HT-29 (cell line): ENCODE measurements at regions not wholly inside any gene's neighbourhood (a gene's known extent, or its start where the extent isn't known, plus 50 kb on each side); places are given as distances from the start of the nearest gene placed in this dataset.
"Not testable (repeated sequence)": the region's sequence is repeated elsewhere in the genome, so short reads cannot be mapped to it uniquely, and the experiment has no call there.

Experiments used
- DNase-seq: peaks from one replicate; pipeline ENCODE4 v3.0.0-alpha.2; 2015; ENCODE audit warnings: low spot score

DNA sequence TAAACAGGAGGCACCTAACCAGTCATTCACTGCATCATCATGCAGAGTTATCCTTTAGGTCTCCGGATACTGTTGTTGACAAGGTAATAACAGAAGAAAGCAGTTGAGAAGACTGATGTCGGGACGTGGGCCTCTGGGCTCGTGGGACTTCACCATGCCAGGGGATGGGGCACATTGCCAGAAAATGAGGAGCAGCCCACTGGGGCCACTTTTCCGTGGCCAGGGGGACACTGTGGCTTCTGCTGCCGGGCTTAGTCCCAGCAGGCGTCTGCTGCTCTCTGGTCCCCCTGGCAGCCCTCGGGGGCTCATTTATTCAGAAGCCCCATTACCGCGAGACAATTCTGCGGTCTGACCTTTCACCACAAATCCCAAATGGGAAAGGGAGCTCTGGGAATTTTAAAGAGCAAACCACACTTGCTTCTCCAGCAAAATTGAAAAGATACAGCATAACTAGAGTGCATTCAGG is 201.2 kb downstream of the DAD1 start:
- no peak for DNase-seq

DNA sequence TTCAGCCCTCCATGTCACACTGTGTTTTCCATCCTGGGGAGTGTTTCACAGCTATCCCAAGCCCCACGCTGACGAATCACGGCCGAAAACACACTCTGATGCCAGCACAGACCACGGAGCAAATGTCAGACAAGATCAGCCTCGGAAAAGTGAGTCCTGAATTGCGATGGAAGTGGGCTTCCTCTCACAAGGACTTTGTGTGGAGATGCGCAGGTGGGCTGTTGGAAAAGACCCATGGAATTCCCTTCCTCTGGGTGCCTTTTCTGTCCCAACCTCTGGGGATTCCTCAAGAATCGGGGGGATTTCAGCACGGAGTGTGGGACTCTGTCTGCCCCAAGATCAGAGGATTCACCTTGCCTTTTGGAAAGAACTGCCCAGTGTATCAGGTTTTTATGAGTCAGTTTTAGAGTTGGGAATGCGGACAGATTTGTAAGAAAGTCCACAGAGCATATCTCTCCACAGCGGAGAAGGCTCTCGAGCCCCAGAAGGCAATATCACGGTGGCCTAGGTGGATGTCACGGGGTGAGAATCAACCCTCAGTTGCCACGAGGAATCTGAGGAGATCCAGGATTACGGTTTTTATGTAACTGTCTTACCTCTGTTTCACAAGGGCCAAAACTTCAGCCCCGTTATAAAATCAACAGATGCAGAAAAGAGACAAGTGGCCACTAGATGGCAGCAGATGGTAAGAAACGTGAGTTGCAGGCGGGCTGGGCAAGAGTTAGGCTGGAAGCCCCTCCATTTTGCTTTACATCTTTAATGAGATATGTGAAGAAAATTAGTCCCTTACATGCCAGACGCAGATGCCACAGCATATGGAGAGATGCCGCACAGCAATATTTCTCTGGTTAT is 201.9 kb downstream of the DAD1 start:
- DNase-seq: peak; percentile 67

DNA sequence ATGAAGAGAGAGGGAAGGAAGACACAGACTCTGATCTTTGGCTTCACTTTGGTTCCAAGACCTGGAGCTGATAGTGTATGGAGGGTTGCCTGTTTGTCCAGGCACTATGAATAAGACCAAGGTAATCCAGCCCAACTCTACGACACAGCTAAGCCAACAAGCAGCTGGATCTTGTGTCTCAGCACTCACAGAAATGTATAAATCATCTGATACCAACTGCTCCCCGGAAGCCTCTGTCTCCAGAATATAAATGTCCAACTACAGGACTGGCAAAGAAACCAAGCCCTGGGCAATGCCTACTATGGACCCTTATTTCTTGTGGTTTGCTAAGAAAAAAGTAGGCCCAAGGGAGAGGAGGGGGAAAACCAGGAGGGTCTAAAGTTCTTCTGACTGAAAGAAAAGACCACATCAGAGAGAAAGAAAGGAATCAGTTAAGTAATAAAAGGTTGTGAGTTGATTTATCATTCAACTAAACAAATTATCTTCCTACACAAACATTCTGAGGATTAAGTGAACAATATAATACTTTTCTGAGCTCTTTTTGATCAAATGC is 204.0 kb downstream of the DAD1 start:
- no peak for DNase-seq

DNA sequence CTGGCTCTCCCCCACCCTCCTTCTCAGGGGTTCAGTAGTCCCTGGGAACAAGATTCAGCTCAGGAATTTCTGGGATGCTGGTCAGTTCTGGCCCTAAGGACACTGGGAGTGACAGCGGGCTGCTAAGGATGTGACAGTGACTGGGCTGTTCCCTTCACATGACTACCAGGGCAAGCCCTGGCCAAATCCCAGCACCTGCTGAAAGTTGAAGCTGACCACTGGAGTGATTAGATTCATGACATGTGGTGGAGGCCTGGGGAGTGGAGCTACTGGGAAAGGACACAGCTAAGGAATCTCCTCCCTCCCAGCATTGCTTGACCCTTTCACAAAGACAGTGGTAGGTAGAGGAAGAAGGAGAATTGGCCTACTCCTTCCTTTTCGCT is 204.9 kb downstream of the DAD1 start:
- DNase-seq: no peak

DNA sequence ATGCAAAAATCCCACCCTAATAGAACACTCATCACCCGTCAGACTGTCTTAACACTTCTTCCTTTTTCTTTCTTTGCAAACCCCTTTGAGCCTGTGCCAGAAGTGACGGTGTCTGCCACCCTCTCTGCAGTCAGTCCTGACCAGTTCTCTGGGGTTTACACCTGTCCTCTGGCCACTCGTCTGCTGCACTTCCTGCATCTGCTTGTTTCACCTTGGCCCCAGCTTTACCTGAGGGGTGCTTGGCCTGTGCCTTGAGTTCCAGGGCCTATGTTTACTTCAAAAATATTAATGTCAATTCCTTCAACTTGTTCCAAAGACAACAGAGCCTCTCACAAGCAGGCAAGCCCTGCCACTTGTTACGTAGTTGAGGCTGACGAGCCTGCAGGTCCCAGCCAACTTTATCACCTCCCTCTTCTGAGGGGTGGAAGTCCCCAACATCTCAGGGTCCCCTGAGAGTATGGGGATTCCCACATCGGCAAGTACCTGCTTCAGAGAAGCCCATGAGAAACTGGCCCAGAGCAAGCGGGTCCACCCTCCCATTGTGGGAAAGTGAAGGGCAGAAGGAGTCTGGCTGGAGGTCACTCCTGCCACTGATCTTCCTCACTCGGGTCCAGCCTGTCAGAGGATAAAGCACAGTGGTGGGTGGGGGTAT is 205.4 kb downstream of the DAD1 start:
- no peak for DNase-seq

DNA sequence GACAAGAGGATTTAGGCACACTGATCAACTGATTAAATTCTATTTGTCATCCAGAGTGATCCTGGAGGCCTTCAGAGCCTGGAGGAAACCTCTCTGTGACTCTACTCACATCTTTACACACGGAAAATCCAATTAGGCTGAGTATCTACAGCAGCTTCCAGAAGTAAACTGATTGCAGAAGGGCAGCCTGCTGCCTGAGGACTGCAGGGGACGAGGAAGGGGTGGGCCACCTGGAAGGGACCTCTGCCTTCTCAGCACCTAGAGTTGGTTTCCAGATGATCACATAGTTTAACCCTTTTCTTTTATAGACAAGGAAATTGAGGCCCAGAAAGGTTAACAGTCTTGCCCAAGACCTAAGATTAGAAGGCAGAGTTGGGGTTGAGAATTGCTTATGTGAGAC is 206.1 kb downstream of the DAD1 start:
- DNase-seq: no peak

DNA sequence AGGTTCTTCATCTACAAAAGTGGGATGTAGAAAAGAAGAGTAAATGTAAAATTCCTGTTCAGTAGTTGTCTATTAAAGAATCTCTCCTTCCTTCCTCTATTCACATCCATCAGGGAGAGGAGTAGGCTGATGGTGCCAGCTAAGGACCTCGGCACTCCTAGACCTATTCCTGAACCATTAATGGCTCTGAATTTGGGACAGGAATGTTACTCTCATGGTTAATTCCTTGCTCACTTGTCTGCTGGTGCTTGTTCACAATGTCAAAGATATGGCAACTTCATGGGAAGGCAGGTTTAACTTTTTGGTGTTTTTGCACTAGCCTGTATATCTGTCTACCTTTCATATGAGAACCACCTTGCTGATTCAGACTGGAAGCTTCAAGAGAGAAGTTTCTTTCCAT is 206.6 kb downstream of the DAD1 start:
- DNase-seq: no peak

DNA sequence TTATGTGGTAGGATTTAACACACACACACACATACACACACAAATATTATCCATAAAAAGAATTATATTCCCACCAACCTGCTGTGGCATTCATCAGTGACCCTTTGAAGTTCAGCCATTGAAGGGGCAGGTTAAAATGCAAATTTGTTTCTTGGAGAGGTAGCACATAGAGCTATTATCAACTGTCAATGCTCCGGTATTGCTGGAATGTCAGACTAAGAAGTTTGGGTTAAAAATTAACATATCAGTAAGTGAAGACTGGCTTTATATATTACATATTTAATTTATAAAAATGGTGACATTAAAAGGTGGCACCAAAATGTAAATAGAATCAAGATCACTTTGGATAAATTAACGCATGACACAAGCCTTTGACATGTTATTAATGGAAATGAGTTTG is 207.3 kb downstream of the DAD1 start:
- DNase-seq: no peak

DNA sequence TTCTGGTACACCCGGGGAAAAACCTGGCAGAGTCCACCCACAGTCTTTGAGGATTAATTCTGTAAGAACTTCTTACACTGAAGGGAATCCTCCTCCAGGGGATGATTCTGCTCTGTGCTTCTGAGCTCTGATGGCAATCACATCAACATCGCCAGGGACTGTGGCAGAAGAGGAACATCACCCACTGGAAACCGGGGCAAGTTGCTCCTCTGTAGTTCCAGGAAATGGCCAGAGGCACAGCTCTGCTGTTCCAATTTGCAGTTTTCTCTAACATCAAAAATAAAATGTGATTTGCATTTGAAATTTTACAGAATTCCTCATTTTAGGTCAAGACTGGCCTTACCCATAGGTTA is 207.6 kb downstream of the DAD1 start:
- DNase-seq: no peak

DNA sequence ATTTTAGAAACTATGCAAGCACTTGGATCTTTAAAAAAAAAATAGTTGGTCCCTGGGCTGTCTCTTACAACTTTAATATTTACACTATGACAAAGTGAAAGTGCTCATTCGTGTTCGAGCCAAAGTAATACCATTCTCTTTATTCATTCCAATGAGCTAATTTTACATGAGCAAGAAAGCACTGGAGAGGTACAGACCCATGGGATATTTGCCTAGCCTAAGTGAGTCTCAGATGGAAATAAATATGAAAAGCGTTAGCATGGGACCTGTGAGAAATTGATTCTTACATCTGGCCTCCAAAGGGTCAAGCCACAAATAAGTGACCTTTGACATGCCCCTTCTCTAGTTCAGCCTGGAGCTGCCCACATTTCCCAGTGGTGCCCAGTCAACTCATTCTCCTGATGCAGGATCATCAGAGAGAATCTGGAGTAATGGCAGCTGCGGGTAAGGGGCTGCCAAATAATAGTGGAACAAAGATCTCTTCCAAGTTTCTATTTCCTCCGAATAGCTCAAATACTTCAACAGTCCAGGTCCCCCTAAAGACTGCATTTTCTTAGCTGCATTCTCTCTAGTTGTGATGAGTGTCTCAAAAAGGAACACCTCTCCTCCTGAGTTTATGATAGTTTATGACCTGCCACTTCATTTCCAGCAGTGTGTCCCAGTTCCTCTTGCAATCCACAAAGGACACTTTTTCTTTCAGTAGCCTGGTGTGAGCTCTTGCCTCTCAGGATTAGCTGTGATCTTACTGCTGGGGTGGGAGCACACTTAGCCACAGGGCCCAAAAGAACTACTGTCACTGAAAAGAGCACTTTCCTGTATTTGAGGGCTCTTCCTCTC is 208.2 kb downstream of the DAD1 start:
- DNase-seq: no peak

DNA sequence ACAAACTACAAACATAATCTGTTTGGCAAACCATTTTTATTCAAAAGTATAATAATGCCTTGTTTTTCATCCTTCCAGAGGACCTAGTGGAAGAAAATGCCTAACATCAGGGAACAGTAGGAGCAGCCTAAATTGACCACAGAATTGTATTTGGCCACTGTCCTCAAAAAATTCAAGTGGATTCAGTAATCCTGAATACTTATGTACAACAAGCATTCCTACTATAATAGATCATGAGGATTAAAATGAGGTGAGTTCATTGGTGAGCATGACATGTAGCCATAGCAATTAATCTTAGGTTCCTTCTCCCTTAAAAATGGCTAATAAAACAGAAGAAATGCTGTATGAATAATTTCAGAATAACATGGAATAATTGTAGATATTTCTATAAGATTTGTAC is 209.3 kb downstream of the DAD1 start:
- DNase-seq: no peak

DNA sequence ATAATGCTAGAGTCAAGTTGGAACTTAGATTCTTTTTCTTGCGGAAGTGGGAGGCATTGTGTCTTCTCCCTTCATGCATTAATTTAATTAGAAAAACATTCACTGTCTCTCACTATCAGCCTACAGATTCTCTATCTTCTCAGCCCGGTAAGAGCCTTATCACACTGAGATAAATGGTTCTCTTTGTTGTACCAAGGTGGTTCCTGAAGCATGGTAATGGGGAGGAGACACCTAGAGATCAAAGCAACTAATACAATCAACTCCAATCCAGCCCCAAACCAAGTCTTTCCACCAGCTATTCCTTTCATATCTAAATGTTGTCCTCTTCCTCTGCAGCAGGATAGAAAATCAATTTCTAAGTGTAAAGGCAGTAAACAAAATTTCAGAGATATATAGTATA is 210.8 kb downstream of the DAD1 start:
- DNase-seq: no peak

DNA sequence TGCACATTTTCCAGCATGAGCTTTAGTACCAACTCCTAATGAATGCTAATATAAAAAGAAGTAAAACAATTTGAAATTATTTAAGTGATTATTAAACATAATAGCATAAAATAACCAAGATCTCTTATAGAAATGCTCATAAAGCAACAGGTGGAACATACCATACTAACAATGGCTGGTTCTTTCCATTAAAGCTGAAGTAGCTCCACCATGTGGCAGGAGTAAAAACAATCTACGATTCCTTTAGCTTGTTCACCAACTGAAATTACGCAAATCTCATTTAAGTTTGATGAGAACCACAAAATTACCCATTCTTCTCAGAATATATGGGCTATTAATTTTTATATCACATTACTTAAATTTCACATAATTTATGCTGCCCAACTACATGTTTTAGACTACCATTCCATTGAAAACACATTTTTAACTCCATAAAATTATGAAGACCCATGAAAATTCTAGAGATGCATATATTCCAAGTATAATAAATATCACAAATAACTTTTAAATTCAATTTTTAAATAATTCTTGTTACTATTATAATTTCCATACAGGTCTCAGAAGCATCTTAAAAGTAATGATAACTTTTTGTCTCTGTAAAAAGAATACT is 213.6 kb downstream of the DAD1 start:
- DNase-seq: peak; percentile 77

DNA sequence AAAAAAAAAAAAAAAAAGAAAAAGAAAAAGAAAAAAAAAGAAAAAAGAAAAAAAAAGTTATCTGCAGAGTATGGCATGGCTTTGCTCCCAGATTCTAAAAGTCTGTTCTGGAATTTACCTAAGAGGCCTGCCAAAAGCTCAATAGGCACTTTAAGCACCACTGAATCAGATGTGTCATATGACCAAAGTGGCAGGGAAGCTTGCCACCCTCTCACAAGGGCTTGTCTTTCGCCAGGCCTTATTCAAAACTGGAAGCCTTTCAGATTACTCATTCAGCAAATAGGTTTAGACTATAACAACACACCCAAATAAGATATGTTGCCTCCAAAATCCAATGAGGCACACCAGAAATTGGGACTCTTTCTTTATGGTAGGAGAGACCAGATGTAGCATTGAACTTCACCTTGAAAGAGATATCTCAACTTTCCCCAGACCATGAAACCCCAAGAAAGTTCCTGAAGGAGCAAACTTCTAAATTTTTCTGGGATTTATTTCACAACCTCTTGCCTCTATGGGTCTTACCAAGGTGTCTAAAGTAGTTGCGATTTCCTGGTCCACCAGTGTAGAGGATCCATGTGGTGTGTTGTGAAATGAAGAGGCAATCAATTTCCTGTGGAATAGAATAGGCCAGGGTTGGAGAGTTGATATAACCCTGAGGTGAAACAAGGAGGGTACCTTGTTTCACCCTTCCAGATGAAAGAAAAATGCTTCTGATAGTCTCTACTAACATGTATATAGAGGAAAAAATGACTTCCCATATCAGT is 218.8 kb downstream of the DAD1 start:
- DNase-seq: no peak

DNA sequence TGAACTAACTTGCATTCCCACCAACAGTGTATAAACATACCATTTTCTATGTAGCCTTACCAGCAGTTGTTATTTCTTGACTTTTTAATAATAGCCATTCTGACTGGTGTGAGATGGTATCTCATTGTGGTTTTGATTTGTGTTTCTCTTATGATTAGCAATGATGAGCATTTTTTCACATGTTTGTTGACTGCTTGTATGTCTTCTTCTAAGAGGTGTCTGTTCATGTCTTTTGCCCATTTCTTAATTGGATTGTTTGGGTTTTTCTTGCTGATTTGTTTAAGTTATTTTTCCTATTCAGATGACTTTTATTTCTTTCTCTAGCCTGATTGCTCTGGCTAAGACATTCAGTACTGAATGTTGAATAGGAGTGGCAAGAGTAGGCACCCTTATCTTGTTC is 230.3 kb downstream of the DAD1 start:
- DNase-seq: no peak

DNA sequence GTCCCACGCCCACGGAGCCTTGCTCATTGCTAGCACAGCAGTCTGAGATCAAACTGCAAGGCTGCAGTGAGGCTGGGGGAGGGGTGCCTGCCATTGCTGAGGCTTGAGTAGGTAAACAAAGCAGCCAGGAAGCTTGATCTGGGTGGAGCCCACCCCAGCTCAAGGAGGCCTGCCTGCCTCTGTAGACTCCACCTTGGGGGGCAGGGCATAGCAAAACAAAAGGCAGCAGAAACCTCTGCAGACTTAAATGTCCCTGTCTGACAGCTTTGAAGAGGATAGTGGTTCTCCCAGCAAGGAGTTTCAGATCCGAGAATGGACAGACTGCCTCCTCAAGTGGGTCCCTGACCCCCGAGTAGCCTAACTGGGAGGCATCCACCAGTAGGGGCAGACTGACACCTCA is 239.7 kb downstream of the DAD1 start:
- not testable (repeated sequence) for DNase-seq

DNA sequence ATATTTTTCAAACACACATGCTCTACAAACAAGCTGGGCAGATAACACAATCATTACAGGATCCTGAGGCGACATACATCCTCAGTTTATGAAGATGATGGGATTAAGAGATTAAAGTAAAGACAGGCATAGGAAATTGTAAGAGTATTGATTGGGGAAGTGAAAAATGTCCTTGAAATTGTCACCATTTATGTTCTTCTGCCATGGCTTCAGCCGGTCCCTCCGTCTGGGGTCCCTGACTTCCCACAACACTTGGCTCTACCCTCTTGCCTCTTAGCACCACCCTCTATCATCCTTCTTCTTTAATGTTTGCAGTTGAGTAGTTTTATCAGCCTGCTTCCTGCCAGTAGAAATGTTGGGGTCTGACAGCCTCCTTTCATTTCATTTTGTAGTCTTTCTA is 244.4 kb downstream of the DAD1 start:
- no peak for DNase-seq

DNA sequence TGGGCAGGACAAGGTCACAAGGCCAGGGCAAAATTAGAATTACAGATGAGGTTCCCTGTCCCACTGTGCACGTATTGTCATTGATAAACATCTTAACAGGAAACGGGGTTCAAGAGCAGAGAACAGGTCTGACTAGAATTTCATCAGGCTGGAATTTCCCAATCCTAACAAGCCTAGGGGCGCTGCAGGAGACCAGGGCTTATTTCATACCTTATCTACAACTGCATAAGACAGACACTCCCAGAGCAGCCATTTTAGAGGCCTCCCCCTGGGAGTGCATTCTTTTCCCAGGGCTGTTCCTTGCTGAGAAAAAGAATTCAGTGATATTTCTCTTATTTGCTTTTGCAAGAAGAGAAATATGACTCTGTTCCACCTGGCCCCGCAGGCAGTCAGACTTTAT is 244.8 kb downstream of the DAD1 start:
- not testable (repeated sequence) for DNase-seq

DNA sequence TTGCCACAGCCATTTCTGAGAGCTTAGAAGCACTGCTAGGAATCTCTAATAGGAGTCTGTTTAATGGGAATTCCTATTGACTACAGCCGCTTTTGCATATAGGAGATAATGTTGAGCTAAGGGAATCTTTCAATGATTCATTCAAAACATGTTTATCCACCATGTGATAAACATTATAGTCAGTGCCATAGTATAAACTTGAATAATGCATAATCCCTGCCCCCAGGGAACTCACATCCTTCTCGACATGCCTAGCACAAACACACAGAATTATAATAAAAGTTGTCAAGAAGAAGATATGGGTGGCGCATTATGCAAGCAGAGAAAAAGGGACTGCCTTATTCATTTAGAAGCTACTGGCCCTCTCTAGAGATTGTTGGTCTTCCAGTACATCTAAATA is 248.0 kb downstream of the DAD1 start:
- no peak for DNase-seq

DNA sequence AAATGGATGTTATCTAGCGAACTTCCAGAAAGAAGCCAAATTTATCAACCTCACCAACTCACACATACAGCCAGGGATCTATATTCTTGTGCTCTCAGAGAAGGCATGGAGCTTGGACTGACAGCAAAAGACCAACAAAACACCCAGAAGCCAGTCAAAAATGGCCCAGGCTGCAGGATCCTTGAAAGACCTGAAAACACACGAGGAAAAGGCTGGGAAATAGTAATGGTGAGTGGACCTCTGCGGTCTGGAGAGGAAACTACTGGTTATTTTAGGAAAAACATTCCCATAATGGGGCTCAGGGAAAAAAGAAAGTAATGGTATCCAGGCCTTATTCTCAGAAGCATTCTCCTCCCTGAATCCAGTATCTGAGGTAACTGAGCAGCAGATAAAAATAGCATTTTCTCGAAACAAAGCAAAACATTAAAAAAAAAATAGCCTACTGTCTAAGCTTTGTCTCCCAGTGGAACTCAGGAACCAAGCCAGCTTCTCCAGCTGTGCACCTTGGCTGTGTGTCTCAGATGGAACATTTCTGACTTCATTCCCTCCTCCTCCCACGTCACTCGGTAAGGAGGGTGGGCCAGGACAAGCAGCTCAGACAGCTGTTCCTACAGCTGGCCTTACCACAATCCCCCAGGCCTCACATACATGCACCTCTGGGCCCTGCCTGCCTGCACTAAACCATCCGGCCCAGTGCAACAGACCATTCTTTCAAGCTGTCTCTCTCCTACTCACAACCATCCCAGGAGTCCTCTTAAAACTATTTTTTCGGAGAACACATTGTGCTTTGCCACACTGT is 249.9 kb downstream of the DAD1 start:
- DNase-seq: no peak
